Fibroblast of villous mesenchyme (primary cell): ENCODE measurements at regions not wholly inside any gene's neighbourhood (a gene's known extent, or its start where the extent isn't known, plus 50 kb on each side); places are given as distances from the start of the nearest gene placed in this dataset.

ENCODE experiments used
- DNase-seq: peaks from one replicate; pipeline ENCODE4 v3.0.0-alpha.2; 2010; ENCODE audit warnings: low read depth
- H3K4me3 ChIP-seq: 2 replicates; pipeline ENCODE4 v1.5.1; 2011; ENCODE audit warnings: low read depth, mild to moderate bottlenecking, low read length
- TF ChIP-seq, protein P1 (sequence below): IDR thresholded peaks from 2 replicates; pipeline ENCODE4 v1.5.1; 2012; ENCODE audit warnings: low read depth, mild to moderate bottlenecking, low read length; ENCODE audit not compliant: insufficient read depth

DNA sequence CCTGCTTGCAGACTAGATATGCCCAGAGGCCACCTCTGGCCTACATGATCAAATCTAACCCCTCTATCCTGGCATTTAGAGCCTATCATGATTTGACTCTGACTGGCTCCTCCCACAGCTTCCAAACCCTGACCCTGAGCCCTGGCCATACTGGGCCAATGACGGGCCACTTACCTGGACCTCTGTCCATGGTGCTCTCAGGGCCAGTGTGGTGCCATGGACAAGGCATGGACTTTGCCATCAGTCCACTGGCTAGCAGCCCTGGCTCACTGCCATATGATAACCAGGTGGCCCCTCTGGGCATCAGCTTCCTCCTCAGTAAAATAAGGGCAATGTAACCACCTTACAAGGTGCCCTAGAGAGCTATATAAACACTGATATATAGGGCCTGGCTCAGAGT, 713.4 kb downstream of the PTPRU start:
- H3K4me3 ChIP-seq = no peak overlapping the region
- no peak for DNase-seq
- TF ChIP-seq, protein P1, sequence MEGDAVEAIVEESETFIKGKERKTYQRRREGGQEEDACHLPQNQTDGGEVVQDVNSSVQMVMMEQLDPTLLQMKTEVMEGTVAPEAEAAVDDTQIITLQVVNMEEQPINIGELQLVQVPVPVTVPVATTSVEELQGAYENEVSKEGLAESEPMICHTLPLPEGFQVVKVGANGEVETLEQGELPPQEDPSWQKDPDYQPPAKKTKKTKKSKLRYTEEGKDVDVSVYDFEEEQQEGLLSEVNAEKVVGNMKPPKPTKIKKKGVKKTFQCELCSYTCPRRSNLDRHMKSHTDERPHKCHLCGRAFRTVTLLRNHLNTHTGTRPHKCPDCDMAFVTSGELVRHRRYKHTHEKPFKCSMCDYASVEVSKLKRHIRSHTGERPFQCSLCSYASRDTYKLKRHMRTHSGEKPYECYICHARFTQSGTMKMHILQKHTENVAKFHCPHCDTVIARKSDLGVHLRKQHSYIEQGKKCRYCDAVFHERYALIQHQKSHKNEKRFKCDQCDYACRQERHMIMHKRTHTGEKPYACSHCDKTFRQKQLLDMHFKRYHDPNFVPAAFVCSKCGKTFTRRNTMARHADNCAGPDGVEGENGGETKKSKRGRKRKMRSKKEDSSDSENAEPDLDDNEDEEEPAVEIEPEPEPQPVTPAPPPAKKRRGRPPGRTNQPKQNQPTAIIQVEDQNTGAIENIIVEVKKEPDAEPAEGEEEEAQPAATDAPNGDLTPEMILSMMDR = no peak

DNA sequence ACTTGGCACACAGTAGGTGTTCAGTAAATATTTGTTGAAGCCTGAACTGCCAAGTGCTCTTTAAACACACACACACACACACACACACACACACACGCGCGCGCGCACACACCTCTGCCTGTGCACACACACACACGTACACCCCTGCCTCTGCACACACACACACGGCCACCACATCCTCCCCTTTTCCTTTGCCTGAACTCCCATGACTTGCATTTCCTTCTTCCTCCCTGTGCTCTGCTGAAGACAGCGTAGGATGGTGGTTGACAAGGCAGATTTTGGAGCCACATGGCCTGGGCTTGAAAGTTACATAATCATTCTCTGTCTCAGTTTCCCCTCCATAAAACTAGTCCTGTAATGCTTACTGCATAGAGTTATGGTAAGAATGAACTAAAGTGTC, 712.3 kb downstream of the PTPRU start:
- DNase-seq = no peak
- no peak overlapping the region for H3K4me3 ChIP-seq
- TF ChIP-seq, protein P1 = no peak

- DNase-seq = no peak
- TF ChIP-seq, protein P1 = no peak
- no peak overlapping the region for H3K4me3 ChIP-seq
These were observed 709.7 kb downstream of the PTPRU start for GRCh38 chr1:29946057-29946456.

DNA sequence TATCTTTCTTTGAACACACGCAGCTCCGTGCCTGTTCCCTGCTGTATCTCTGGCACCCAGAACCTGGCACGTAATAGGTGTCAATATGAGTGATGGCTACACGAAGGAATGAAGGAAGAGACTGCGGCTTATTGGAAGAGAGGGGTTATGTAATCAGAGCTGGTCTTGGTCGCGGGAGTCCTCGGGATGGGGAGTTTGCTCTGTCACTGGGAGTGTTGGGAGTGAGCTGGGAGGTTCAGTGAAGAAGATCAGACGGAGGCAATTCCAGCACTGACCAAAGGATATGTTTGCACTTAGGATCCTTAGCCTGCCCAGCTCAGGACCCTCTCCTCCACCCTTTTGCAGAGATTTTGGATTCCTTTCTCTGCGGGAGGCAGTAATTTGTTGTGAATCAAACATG, 709.1 kb downstream of the PTPRU start:
- H3K4me3 ChIP-seq = no peak overlapping the region
- TF ChIP-seq, protein P1 = no peak
- no peak for DNase-seq

- DNase-seq = no peak
- TF ChIP-seq, protein P1 = no peak
- H3K4me3 ChIP-seq = no peak overlapping the region
These were observed 708.1 kb downstream of the PTPRU start for GRCh38 chr1:29944253-29944905.

- DNase-seq = no peak
- TF ChIP-seq, protein P1 = no peak
- H3K4me3 ChIP-seq = no peak overlapping the region
These were observed 706.7 kb downstream of the PTPRU start for GRCh38 chr1:29943034-29943433.

DNA sequence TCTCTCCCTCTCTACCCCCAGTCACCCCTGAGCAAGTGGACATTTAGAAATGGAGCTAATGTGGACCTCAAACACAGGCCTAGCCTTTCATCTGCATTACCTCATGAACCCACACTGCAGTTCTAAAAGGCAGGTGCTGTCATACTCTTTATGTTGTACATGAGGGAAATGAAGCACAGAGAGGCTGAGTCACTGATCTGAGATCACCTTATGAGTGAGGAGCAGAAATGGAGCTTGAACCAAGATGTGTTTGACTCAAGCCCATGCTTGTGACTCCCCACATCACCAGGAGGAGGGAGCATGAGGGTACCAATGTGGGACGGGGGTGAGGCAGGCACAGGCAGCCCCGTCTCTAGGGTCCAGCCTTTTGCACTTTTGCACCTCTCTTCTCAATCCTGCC, 702.8 kb downstream of the PTPRU start:
- TF ChIP-seq, protein P1 = no peak
- DNase-seq = no peak
- no peak overlapping the region for H3K4me3 ChIP-seq
